ENCODE measurements at regions not wholly inside any gene's neighbourhood (a gene's known extent, or its start where the extent isn't known, plus 50 kb on each side); places are given as distances from the start of the nearest gene placed in this dataset.

GRCh38 chr5:124692950-124693349 lies 53.5 kb downstream of the ZNF608 start:
- DNase-seq = no peak

GRCh38 chr5:124692324-124692723 lies 54.1 kb downstream of the ZNF608 start:
- peak; percentile 81 for DNase-seq

GRCh38 chr5:124689653-124690052 lies 56.8 kb downstream of the ZNF608 start:
- DNase-seq = no peak

GRCh38 chr5:124686239-124687004 lies 60.0 kb downstream of the ZNF608 start:
- no peak for DNase-seq

- no peak for DNase-seq
Observed at GRCh38 chr5:124685404-124685930, 61.0 kb downstream of the ZNF608 start.

GRCh38 chr5:124683917-124684555 lies 62.4 kb downstream of the ZNF608 start:
- no peak for DNase-seq

- no peak for DNase-seq
Observed at GRCh38 chr5:124679578-124680199, 66.8 kb downstream of the ZNF608 start.

- no peak for DNase-seq
Observed at GRCh38 chr5:124678922-124679519, 67.4 kb downstream of the ZNF608 start.

- DNase-seq = no peak
Observed at GRCh38 chr5:124678468-124678867, 68.0 kb downstream of the ZNF608 start.

GRCh38 chr5:124677374-124678351 lies 68.8 kb downstream of the ZNF608 start:
- no peak for DNase-seq

GRCh38 chr5:124675931-124676846 lies 70.2 kb downstream of the ZNF608 start:
- DNase-seq = no peak

- DNase-seq = no peak
Observed at GRCh38 chr5:124671193-124671592, 75.2 kb downstream of the ZNF608 start.

GRCh38 chr5:124670722-124671184 lies 75.7 kb downstream of the ZNF608 start:
- no peak for DNase-seq

- DNase-seq = no peak
Observed at GRCh38 chr5:124669956-124670721, 76.3 kb downstream of the ZNF608 start.

- DNase-seq = no peak
Observed at GRCh38 chr5:124669300-124669648, 77.2 kb downstream of the ZNF608 start.

- no peak for DNase-seq
Observed at GRCh38 chr5:124668353-124669299, 77.8 kb downstream of the ZNF608 start.

- DNase-seq = no peak
Observed at GRCh38 chr5:124665625-124666024, 80.8 kb downstream of the ZNF608 start.

- DNase-seq = no peak
Observed at GRCh38 chr5:124665035-124665434, 81.4 kb downstream of the ZNF608 start.

- DNase-seq = no peak
Observed at GRCh38 chr5:124664287-124664686, 82.2 kb downstream of the ZNF608 start.
